GM19324 (cell line): ENCODE measurements at regions not wholly inside any gene's neighbourhood (a gene's known extent, or its start where the extent isn't known, plus 50 kb on each side); places are given as distances from the start of the nearest gene placed in this dataset.
"Not testable (repeated sequence)": the region's sequence is repeated elsewhere in the genome, so short reads cannot be mapped to it uniquely, and the experiment has no call there.

ENCODE experiments used
- ATAC-seq: cut with Tn5 transposase; IDR thresholded peaks from one replicate; pipeline ENCODE4 v1.9.1; 2021; ENCODE audit warnings: mild to moderate bottlenecking, moderate library complexity; ENCODE audit not compliant: unreplicated experiment, low FRiP score

- no peak for ATAC-seq
Measured at GRCh38 chr2:17030047-17030446, 364.4 kb upstream of the CYRIA start.

- ATAC-seq, result no peak
Measured at GRCh38 chr2:17012297-17012696, 346.7 kb upstream of the CYRIA start.

GRCh38 chr2:17010104-17010503 is 344.5 kb upstream of the CYRIA start:
- no peak for ATAC-seq

GRCh38 chr2:17000184-17000482 is 334.5 kb upstream of the CYRIA start:
- no peak for ATAC-seq

- no peak for ATAC-seq
Measured at GRCh38 chr2:16999347-17000183, 333.9 kb upstream of the CYRIA start.

- no peak for ATAC-seq
Measured at GRCh38 chr2:16978301-16978700, 312.7 kb upstream of the CYRIA start.

GRCh38 chr2:16974688-16975087 is 309.1 kb upstream of the CYRIA start:
- no peak for ATAC-seq

- ATAC-seq, result no peak
Measured at GRCh38 chr2:16973586-16974286, 308.1 kb upstream of the CYRIA start.

GRCh38 chr2:16972276-16972675 is 306.6 kb upstream of the CYRIA start:
- no peak for ATAC-seq

GRCh38 chr2:16971722-16972234 is 306.1 kb upstream of the CYRIA start:
- no peak for ATAC-seq

- not testable (repeated sequence) for ATAC-seq
Measured at GRCh38 chr2:16970948-16971347, 305.3 kb upstream of the CYRIA start.

- ATAC-seq, result no peak
Measured at GRCh38 chr2:16962505-16962904, 296.9 kb upstream of the CYRIA start.

GRCh38 chr2:16960579-16960978 is 294.9 kb upstream of the CYRIA start:
- no peak for ATAC-seq

- ATAC-seq, result peak; percentile 73
Measured at GRCh38 chr2:16958266-16958665, 292.6 kb upstream of the CYRIA start.

- ATAC-seq, result no peak
Measured at GRCh38 chr2:16952805-16953204, 287.2 kb upstream of the CYRIA start.

- ATAC-seq, result no peak
Measured at GRCh38 chr2:16952368-16952767, 286.7 kb upstream of the CYRIA start.

GRCh38 chr2:16950436-16950835 is 284.8 kb upstream of the CYRIA start:
- ATAC-seq, result no peak

- ATAC-seq, result no peak
Measured at GRCh38 chr2:16948710-16949109, 283.1 kb upstream of the CYRIA start.

GRCh38 chr2:16948053-16948452 is 282.4 kb upstream of the CYRIA start:
- ATAC-seq, result no peak

GRCh38 chr2:16943279-16943958 is 277.8 kb upstream of the CYRIA start:
- no peak for ATAC-seq

GRCh38 chr2:16940214-16940613 is 274.6 kb upstream of the CYRIA start:
- no peak for ATAC-seq
